ENCODE measurements at regions not wholly inside any gene's neighbourhood (a gene's known extent, or its start where the extent isn't known, plus 50 kb on each side); places are given as distances from the start of the nearest gene placed in this dataset.
"Not testable (repeated sequence)": the region's sequence is repeated elsewhere in the genome, so short reads cannot be mapped to it uniquely, and the experiment has no call there.

DNA sequence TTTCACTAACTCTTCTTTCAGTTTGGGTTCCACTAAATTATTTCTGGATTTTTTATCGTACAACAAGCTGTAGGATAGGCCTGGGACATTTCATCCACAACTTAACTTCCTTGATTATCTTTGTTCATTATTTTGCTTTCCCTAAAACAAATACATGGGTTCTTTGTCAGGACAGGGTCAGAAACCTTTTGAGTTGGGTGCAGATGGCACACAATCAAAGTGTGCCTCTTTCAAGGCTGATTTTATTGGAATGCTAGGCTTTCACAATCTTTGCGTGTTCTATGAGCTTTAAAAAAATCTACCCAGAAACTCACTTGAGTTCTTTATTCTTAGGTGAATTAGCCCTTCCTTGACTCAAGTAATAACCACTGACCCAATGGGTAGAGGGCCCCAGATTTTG lies 348.4 kb downstream of the FAM47B start:
- no peak overlapping the region for H3K14ac ChIP-seq (ENCODE audit: low read length)
- DNase-seq (ENCODE audit: low spot score), result no peak
- H3K9me3 ChIP-seq (replicated peaks in 1 of 2; ENCODE audit: control insufficient read depth in 2 of 2, insufficient read depth in 1 of 2, low read depth in 1 of 2, low read length in 2 of 2), result no peaks in the 10 kb centered on the region
- no peaks in the 10 kb centered on the region for H3K36me3 ChIP-seq (replicated peaks in 1 of 2; ENCODE audit: control insufficient read depth in 2 of 2, insufficient read depth in 2 of 2, low read length in 2 of 2)
- H3K4me2 ChIP-seq (ENCODE audit: insufficient read depth, low read length, poor library complexity, severe bottlenecking), result no peak overlapping the region
- no peak overlapping the region for H2BK12ac ChIP-seq (ENCODE audit: low read length)
- no peak overlapping the region for H4K91ac ChIP-seq (ENCODE audit: low read depth, low read length, poor library complexity)
- no peak overlapping the region for H3K4ac ChIP-seq (ENCODE audit: low read length)
- H3K4me1 ChIP-seq (ENCODE audit: control insufficient read depth in 2 of 2, insufficient read depth in 1 of 2, low read depth in 1 of 2, low read length in 2 of 2), result no peaks in the 10 kb centered on the region
- WGBS, 2 donors (ENCODE audit: extremely low coverage in 2 of 2, insufficient read length in 2 of 2, insufficient replicate concordance in 1 of 2), result no CpG with 5 or more reads among the region's 2 CpGs
- no peaks in the 10 kb centered on the region for H3K79me1 ChIP-seq (ENCODE audit: low read depth, low read length)
- H3K23ac ChIP-seq (ENCODE audit: low read depth, low read length, poor library complexity), result no peak overlapping the region
- no peak overlapping the region for H3K27ac ChIP-seq (replicated peaks; ENCODE audit: low read length)
- H3K9ac ChIP-seq (ENCODE audit: low read depth, low read length, poor library complexity), result no peak overlapping the region
- H2BK120ac ChIP-seq (ENCODE audit: low read depth, low read length), result no peak overlapping the region
- no peak overlapping the region for H3K4me3 ChIP-seq (ENCODE audit: low read length in 2 of 2)
- no peaks in the 10 kb centered on the region for H3K27me3 ChIP-seq (ENCODE audit: control insufficient read depth in 3 of 3, insufficient read depth in 3 of 3, low read depth in 1 of 3, low read length in 3 of 3)
- no peak overlapping the region for H2AK5ac ChIP-seq (ENCODE audit: low read depth, low read length)
- no peak overlapping the region for H2BK5ac ChIP-seq (ENCODE audit: low read length)
- H4K8ac ChIP-seq (ENCODE audit: low read depth, low read length), result no peak overlapping the region
- no peak overlapping the region for H2BK15ac ChIP-seq (ENCODE audit: low read length)
- no peak overlapping the region for H2AFZ ChIP-seq (ENCODE audit: low read length)
- no peak overlapping the region for H3K18ac ChIP-seq (ENCODE audit: low read length)

DNA sequence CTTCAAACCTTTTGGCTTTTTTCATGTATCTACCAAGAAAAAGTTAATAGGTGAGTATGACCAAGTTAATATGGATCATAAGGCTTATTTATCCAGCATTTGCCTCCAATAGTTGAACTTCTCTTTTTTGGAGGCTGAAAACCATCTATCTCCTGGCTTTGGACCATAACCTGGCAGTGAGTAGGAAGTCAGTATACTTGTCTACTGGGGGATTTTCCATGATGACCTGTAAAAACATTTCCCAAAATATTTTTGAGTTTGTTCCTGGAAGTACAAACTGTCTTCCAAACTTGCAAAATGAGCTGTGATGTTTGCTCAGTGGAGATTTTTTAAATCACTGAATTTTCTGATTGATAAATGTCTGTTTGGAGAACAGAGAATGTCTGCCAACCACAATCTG lies 349.9 kb downstream of the FAM47B start:
- no peak overlapping the region for H3K27ac ChIP-seq (replicated peaks; ENCODE audit: low read length)
- H2AK5ac ChIP-seq (ENCODE audit: low read depth, low read length), result no peak overlapping the region
- no peak overlapping the region for H2BK12ac ChIP-seq (ENCODE audit: low read length)
- no peak overlapping the region for H4K91ac ChIP-seq (ENCODE audit: low read depth, low read length, poor library complexity)
- H2BK15ac ChIP-seq (ENCODE audit: low read length), result no peak overlapping the region
- H2BK5ac ChIP-seq (ENCODE audit: low read length), result no peak overlapping the region
- H4K8ac ChIP-seq (ENCODE audit: low read depth, low read length), result no peak overlapping the region
- H3K4ac ChIP-seq (ENCODE audit: low read length), result no peak overlapping the region
- H3K36me3 ChIP-seq (replicated peaks in 1 of 2; ENCODE audit: control insufficient read depth in 2 of 2, insufficient read depth in 2 of 2, low read length in 2 of 2), result no peaks in the 10 kb centered on the region
- DNase-seq (ENCODE audit: low spot score), result no peak
- no peak overlapping the region for H3K9ac ChIP-seq (ENCODE audit: low read depth, low read length, poor library complexity)
- H3K79me1 ChIP-seq (ENCODE audit: low read depth, low read length), result no peaks in the 10 kb centered on the region
- no peaks in the 10 kb centered on the region for H3K9me3 ChIP-seq (replicated peaks in 1 of 2; ENCODE audit: control insufficient read depth in 2 of 2, insufficient read depth in 1 of 2, low read depth in 1 of 2, low read length in 2 of 2)
- H3K23ac ChIP-seq (ENCODE audit: low read depth, low read length, poor library complexity), result no peak overlapping the region
- no peak overlapping the region for H3K18ac ChIP-seq (ENCODE audit: low read length)
- no peak overlapping the region for H3K4me2 ChIP-seq (ENCODE audit: insufficient read depth, low read length, poor library complexity, severe bottlenecking)
- no peaks in the 10 kb centered on the region for H3K27me3 ChIP-seq (ENCODE audit: control insufficient read depth in 3 of 3, insufficient read depth in 3 of 3, low read depth in 1 of 3, low read length in 3 of 3)
- H3K14ac ChIP-seq (ENCODE audit: low read length), result no peak overlapping the region
- no peak overlapping the region for H2BK120ac ChIP-seq (ENCODE audit: low read depth, low read length)
- H2AFZ ChIP-seq (ENCODE audit: low read length), result no peak overlapping the region
- no peaks in the 10 kb centered on the region for H3K4me1 ChIP-seq (ENCODE audit: control insufficient read depth in 2 of 2, insufficient read depth in 1 of 2, low read depth in 1 of 2, low read length in 2 of 2)
- H3K4me3 ChIP-seq (ENCODE audit: low read length in 2 of 2), result no peak overlapping the region

DNA sequence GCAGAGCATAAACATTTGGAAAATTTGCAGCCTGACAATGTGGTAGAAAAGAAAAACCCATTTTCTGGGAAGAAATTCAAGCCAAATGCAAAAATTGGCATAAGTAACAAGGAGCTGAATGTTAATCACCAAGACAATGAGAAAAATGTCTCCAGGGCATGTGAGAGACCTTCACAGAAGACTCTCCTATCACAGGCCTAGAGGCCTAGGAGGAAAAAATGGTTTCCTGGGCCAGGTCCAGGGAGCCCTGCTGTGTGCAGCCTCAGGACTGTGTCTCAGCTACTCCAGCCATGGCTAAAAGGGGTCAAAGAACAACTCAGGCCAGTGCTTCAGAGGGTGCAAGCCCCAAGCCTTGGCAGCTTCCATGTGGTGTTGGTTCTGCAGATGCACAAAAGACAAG lies 362.4 kb downstream of the FAM47B start:
- not testable (repeated sequence) for H3K18ac ChIP-seq (ENCODE audit: low read length); H2BK120ac ChIP-seq (ENCODE audit: low read depth, low read length); DNase-seq (ENCODE audit: low spot score); H4K8ac ChIP-seq (ENCODE audit: low read depth, low read length); H2AK5ac ChIP-seq (ENCODE audit: low read depth, low read length); H3K4ac ChIP-seq (ENCODE audit: low read length); H2BK5ac ChIP-seq (ENCODE audit: low read length); H3K4me1 ChIP-seq (ENCODE audit: control insufficient read depth in 2 of 2, insufficient read depth in 1 of 2, low read depth in 1 of 2, low read length in 2 of 2); H3K23ac ChIP-seq (ENCODE audit: low read depth, low read length, poor library complexity); H3K9ac ChIP-seq (ENCODE audit: low read depth, low read length, poor library complexity); H2BK15ac ChIP-seq (ENCODE audit: low read length); H3K79me1 ChIP-seq (ENCODE audit: low read depth, low read length); H3K27me3 ChIP-seq (ENCODE audit: control insufficient read depth in 3 of 3, insufficient read depth in 3 of 3, low read depth in 1 of 3, low read length in 3 of 3); H3K4me3 ChIP-seq (ENCODE audit: low read length in 2 of 2); H3K27ac ChIP-seq (replicated peaks; ENCODE audit: low read length); H4K91ac ChIP-seq (ENCODE audit: low read depth, low read length, poor library complexity); H3K9me3 ChIP-seq (replicated peaks in 1 of 2; ENCODE audit: control insufficient read depth in 2 of 2, insufficient read depth in 1 of 2, low read depth in 1 of 2, low read length in 2 of 2); H2AFZ ChIP-seq (ENCODE audit: low read length); H2BK12ac ChIP-seq (ENCODE audit: low read length); H3K4me2 ChIP-seq (ENCODE audit: insufficient read depth, low read length, poor library complexity, severe bottlenecking); H3K36me3 ChIP-seq (replicated peaks in 1 of 2; ENCODE audit: control insufficient read depth in 2 of 2, insufficient read depth in 2 of 2, low read length in 2 of 2); H3K14ac ChIP-seq (ENCODE audit: low read length)

DNA sequence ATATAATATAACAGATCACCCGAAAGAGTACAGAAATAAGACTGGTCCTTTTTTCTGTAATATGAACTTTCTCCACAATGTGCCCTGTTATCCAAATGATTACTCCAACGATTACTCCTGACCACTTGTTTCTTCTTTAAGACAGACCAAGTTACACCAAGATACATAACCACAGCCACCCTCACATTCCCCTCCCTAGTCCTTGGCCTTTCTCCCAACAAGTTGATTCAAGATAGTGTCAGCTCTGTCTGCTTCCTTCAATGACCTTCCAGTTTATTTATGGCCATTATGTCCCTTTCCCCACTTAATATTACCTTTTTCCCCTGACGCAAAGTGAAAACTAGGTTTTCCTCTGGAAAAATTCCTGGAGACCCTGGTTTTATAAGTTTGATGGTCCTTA lies 397.2 kb downstream of the FAM47B start:
- WGBS, 2 donors (ENCODE audit: extremely low coverage in 2 of 2, insufficient read length in 2 of 2, insufficient replicate concordance in 1 of 2), result no CpG with 5 or more reads among the region's 3 CpGs
- Histone ChIP-seq H3K4me1 (ENCODE audit: control insufficient read depth in 2 of 2, insufficient read depth in 1 of 2, low read depth in 1 of 2, low read length in 2 of 2) (no peaks in the 10 kb centered on the region), H3K4me3 (ENCODE audit: low read length in 2 of 2) (no peak overlapping the region)

More for the DNA sequence above, 397.2 kb downstream of the FAM47B start:
- no peak overlapping the region for H2BK5ac ChIP-seq (ENCODE audit: low read length)
- H2AK5ac ChIP-seq (ENCODE audit: low read depth, low read length), result no peak overlapping the region
- no peak overlapping the region for H3K23ac ChIP-seq (ENCODE audit: low read depth, low read length, poor library complexity)
- H4K91ac ChIP-seq (ENCODE audit: low read depth, low read length, poor library complexity), result no peak overlapping the region
- no peak overlapping the region for H2BK12ac ChIP-seq (ENCODE audit: low read length)
- H3K18ac ChIP-seq (ENCODE audit: low read length), result no peak overlapping the region
- H3K27ac ChIP-seq (replicated peaks; ENCODE audit: low read length), result no peak overlapping the region
- H3K36me3 ChIP-seq (replicated peaks in 1 of 2; ENCODE audit: control insufficient read depth in 2 of 2, insufficient read depth in 2 of 2, low read length in 2 of 2), result no peaks in the 10 kb centered on the region
- H3K79me1 ChIP-seq (ENCODE audit: low read depth, low read length), result no peaks in the 10 kb centered on the region
- no peak overlapping the region for H2AFZ ChIP-seq (ENCODE audit: low read length)
- H2BK120ac ChIP-seq (ENCODE audit: low read depth, low read length), result no peak overlapping the region
- H3K4me2 ChIP-seq (ENCODE audit: insufficient read depth, low read length, poor library complexity, severe bottlenecking), result no peak overlapping the region
- no peaks in the 10 kb centered on the region for H3K27me3 ChIP-seq (ENCODE audit: control insufficient read depth in 3 of 3, insufficient read depth in 3 of 3, low read depth in 1 of 3, low read length in 3 of 3)
- DNase-seq (ENCODE audit: low spot score), result no peak
- H3K4ac ChIP-seq (ENCODE audit: low read length), result no peak overlapping the region
- H3K9ac ChIP-seq (ENCODE audit: low read depth, low read length, poor library complexity), result no peak overlapping the region
- H3K14ac ChIP-seq (ENCODE audit: low read length), result no peak overlapping the region
- no peak overlapping the region for H4K8ac ChIP-seq (ENCODE audit: low read depth, low read length)
- H2BK15ac ChIP-seq (ENCODE audit: low read length), result no peak overlapping the region
- H3K9me3 ChIP-seq (replicated peaks in 1 of 2; ENCODE audit: control insufficient read depth in 2 of 2, insufficient read depth in 1 of 2, low read depth in 1 of 2, low read length in 2 of 2), result no peaks in the 10 kb centered on the region
